ENCODE measurements at regions not wholly inside any gene's neighbourhood (a gene's known extent, or its start where the extent isn't known, plus 50 kb on each side); places are given as distances from the start of the nearest gene placed in this dataset.

- Histone ChIP-seq H4K20me1 (ENCODE audit: insufficient read depth) (no peaks in the 10 kb centered on the region), H3K4me3 (no peak overlapping the region), H3K4me1 (replicated peaks; ENCODE audit: insufficient read depth) (no peaks in the 10 kb centered on the region), H3K9me2 (ENCODE audit: insufficient read depth) (no peaks in the 10 kb centered on the region), H2AFZ (no peak overlapping the region), H3K36me3 (ENCODE audit: low read depth) (no peaks in the 10 kb centered on the region), H3K27me3 (ENCODE audit: insufficient read depth, low read depth) (no peaks in the 10 kb centered on the region; the same call in 1 of the 2 replicates), H3F3A (ENCODE audit: insufficient read depth, low read depth) (no peaks in the 10 kb centered on the region), H3K27ac (no peak overlapping the region), H3K9me3 (ENCODE audit: insufficient read depth, low read depth) (no peaks in the 10 kb centered on the region), H3K4me2 (no peak overlapping the region), H3K79me2 (ENCODE audit: low read depth) (no peaks in the 10 kb centered on the region)
- ChIA-PET CTCF (no interaction called here), POLR2A (ENCODE audit: unreplicated experiment) (no interaction called here)
- TF ChIP-seq EZH2 (IDR thresholded peaks at IDR 0.05; ENCODE audit: low read depth): no peak
- TF ChIP-seq CTCF (conservative IDR thresholded peaks at IDR 0.05): no peak
- intact Hi-C loops (cut with micrococcal nuclease; ENCODE audit: unreplicated experiment): no loop called here
- BruUV-seq (replicated peaks): no TSS peak
- no peak for DNase-seq
Measured at GRCh38 chr5:118679264-118679940, 308.9 kb downstream of the DTWD2 start.

GRCh38 chr5:118678746-118679145 is 309.6 kb downstream of the DTWD2 start:
- no peaks in the 10 kb centered on the region; the same call in 1 of the 2 replicates for H3K27me3 ChIP-seq (ENCODE audit: insufficient read depth, low read depth)
- TF ChIP-seq CTCF (conservative IDR thresholded peaks at IDR 0.05) (no peak), EZH2 (IDR thresholded peaks at IDR 0.05; ENCODE audit: low read depth) (no peak)
- H3K9me3 ChIP-seq (ENCODE audit: insufficient read depth, low read depth): no peaks in the 10 kb centered on the region
- no peaks in the 10 kb centered on the region for H3K79me2 ChIP-seq (ENCODE audit: low read depth)
- no peaks in the 10 kb centered on the region for H3K9me2 ChIP-seq (ENCODE audit: insufficient read depth)
- no peaks in the 10 kb centered on the region for H3K36me3 ChIP-seq (ENCODE audit: low read depth)
- ChIA-PET POLR2A (ENCODE audit: unreplicated experiment) (no interaction called here), CTCF (no interaction called here)
- intact Hi-C loops (cut with micrococcal nuclease; ENCODE audit: unreplicated experiment): no loop called here
- no peak overlapping the region for H3K4me2 ChIP-seq
- BruUV-seq (replicated peaks): no TSS peak
- H2AFZ ChIP-seq: no peak overlapping the region
- DNase-seq: no peak
- H3K4me3 ChIP-seq: no peak overlapping the region
- H3F3A ChIP-seq (ENCODE audit: insufficient read depth, low read depth): no peaks in the 10 kb centered on the region
- H3K4me1 ChIP-seq (replicated peaks; ENCODE audit: insufficient read depth): no peaks in the 10 kb centered on the region
- no peaks in the 10 kb centered on the region for H4K20me1 ChIP-seq (ENCODE audit: insufficient read depth)
- no peak overlapping the region for H3K27ac ChIP-seq

- BruUV-seq (replicated peaks): no TSS peak
- Histone ChIP-seq H3K79me2 (ENCODE audit: low read depth) (no peaks in the 10 kb centered on the region), H3K4me2 (no peak overlapping the region), H3K4me3 (no peak overlapping the region), H3K36me3 (ENCODE audit: low read depth) (no peaks in the 10 kb centered on the region), H3K27me3 (ENCODE audit: insufficient read depth, low read depth) (no peaks in the 10 kb centered on the region), H3K9me3 (ENCODE audit: insufficient read depth, low read depth) (no peaks in the 10 kb centered on the region), H2AFZ (no peak overlapping the region), H3K27ac (no peak overlapping the region), H3K9me2 (ENCODE audit: insufficient read depth) (no peaks in the 10 kb centered on the region), H3K4me1 (replicated peaks; ENCODE audit: insufficient read depth) (no peaks in the 10 kb centered on the region), H4K20me1 (ENCODE audit: insufficient read depth) (no peaks in the 10 kb centered on the region), H3F3A (ENCODE audit: insufficient read depth, low read depth) (no peaks in the 10 kb centered on the region)
- ChIA-PET CTCF (no interaction called here), POLR2A (ENCODE audit: unreplicated experiment) (no interaction called here)
- TF ChIP-seq EZH2 (IDR thresholded peaks at IDR 0.05; ENCODE audit: low read depth): no peak
- intact Hi-C loops (cut with micrococcal nuclease; ENCODE audit: unreplicated experiment): no loop called here
- no peak for DNase-seq
Measured at GRCh38 chr5:118675247-118675646, 313.1 kb downstream of the DTWD2 start.

- intact Hi-C loops (cut with micrococcal nuclease; ENCODE audit: unreplicated experiment): no loop called here
- no peak for DNase-seq
- Histone ChIP-seq H2AFZ (no peak overlapping the region), H3K4me1 (replicated peaks; ENCODE audit: insufficient read depth) (no peaks in the 10 kb centered on the region), H3K36me3 (ENCODE audit: low read depth) (no peaks in the 10 kb centered on the region), H3K27me3 (ENCODE audit: insufficient read depth, low read depth) (no peaks in the 10 kb centered on the region), H4K20me1 (ENCODE audit: insufficient read depth) (no peaks in the 10 kb centered on the region), H3K9me3 (ENCODE audit: insufficient read depth, low read depth) (no peaks in the 10 kb centered on the region), H3K4me2 (no peak overlapping the region), H3F3A (ENCODE audit: insufficient read depth, low read depth) (no peaks in the 10 kb centered on the region), H3K9me2 (ENCODE audit: insufficient read depth) (no peaks in the 10 kb centered on the region), H3K27ac (no peak overlapping the region), H3K79me2 (ENCODE audit: low read depth) (no peaks in the 10 kb centered on the region), H3K4me3 (no peak overlapping the region)
- CTCF ChIA-PET: no interaction called here
- no peak for TF ChIP-seq EZH2 (IDR thresholded peaks at IDR 0.05; ENCODE audit: low read depth)
- TF ChIP-seq CTCF (conservative IDR thresholded peaks at IDR 0.05): no peak
- POLR2A ChIA-PET (ENCODE audit: unreplicated experiment): no interaction called here
- no TSS peak for BruUV-seq (replicated peaks)
Measured at GRCh38 chr5:118657576-118657975, 330.8 kb downstream of the DTWD2 start.
